Smooth muscle cell of the brain vasculature (primary cell): ENCODE measurements at regions not wholly inside any gene's neighbourhood (a gene's known extent, or its start where the extent isn't known, plus 50 kb on each side); places are given as distances from the start of the nearest gene placed in this dataset.

ENCODE experiments used
- DNase-seq: peaks from one replicate; pipeline ENCODE4 v3.0.0-alpha.2; 2012; ENCODE audit warnings: low read depth, low spot score

- DNase-seq, result no peak
These were observed 643.8 kb downstream of the SORCS1 start for GRCh38 chr10:106520698-106521097.

GRCh38 chr10:106519376-106520030, 645.0 kb downstream of the SORCS1 start:
- no peak for DNase-seq

- DNase-seq, result no peak
These were observed 649.2 kb downstream of the SORCS1 start for GRCh38 chr10:106515206-106515790.

GRCh38 chr10:106513352-106513771, 651.1 kb downstream of the SORCS1 start:
- no peak for DNase-seq

GRCh38 chr10:106511917-106512316, 652.6 kb downstream of the SORCS1 start:
- DNase-seq, result no peak

- DNase-seq, result no peak
These were observed 655.6 kb downstream of the SORCS1 start for GRCh38 chr10:106508950-106509349.

- DNase-seq, result no peak
These were observed 657.8 kb downstream of the SORCS1 start for GRCh38 chr10:106506526-106507283.

GRCh38 chr10:106504536-106504935, 660.0 kb downstream of the SORCS1 start:
- DNase-seq, result no peak

- no peak for DNase-seq
These were observed 661.9 kb downstream of the SORCS1 start for GRCh38 chr10:106502641-106503040.

GRCh38 chr10:106500925-106501525, 663.5 kb downstream of the SORCS1 start:
- no peak for DNase-seq

GRCh38 chr10:106500041-106500924, 664.2 kb downstream of the SORCS1 start:
- no peak for DNase-seq

- DNase-seq, result no peak
These were observed 665.1 kb downstream of the SORCS1 start for GRCh38 chr10:106499448-106499847.

- no peak for DNase-seq
These were observed 665.8 kb downstream of the SORCS1 start for GRCh38 chr10:106498675-106499074.

GRCh38 chr10:106495931-106496330, 668.6 kb downstream of the SORCS1 start:
- DNase-seq, result no peak

GRCh38 chr10:106493751-106494150, 670.8 kb downstream of the SORCS1 start:
- no peak for DNase-seq

- no peak for DNase-seq
These were observed 671.3 kb downstream of the SORCS1 start for GRCh38 chr10:106493226-106493625.

- no peak for DNase-seq
These were observed 676.8 kb downstream of the SORCS1 start for GRCh38 chr10:106487726-106488125.

GRCh38 chr10:106481598-106482275, 682.8 kb downstream of the SORCS1 start:
- DNase-seq, result no peak

GRCh38 chr10:106479636-106480035, 684.9 kb downstream of the SORCS1 start:
- no peak for DNase-seq

- DNase-seq, result no peak
These were observed 689.6 kb downstream of the SORCS1 start for GRCh38 chr10:106474876-106475275.
